ENCODE measurements at regions not wholly inside any gene's neighbourhood (a gene's known extent, or its start where the extent isn't known, plus 50 kb on each side); places are given as distances from the start of the nearest gene placed in this dataset.

DNA sequence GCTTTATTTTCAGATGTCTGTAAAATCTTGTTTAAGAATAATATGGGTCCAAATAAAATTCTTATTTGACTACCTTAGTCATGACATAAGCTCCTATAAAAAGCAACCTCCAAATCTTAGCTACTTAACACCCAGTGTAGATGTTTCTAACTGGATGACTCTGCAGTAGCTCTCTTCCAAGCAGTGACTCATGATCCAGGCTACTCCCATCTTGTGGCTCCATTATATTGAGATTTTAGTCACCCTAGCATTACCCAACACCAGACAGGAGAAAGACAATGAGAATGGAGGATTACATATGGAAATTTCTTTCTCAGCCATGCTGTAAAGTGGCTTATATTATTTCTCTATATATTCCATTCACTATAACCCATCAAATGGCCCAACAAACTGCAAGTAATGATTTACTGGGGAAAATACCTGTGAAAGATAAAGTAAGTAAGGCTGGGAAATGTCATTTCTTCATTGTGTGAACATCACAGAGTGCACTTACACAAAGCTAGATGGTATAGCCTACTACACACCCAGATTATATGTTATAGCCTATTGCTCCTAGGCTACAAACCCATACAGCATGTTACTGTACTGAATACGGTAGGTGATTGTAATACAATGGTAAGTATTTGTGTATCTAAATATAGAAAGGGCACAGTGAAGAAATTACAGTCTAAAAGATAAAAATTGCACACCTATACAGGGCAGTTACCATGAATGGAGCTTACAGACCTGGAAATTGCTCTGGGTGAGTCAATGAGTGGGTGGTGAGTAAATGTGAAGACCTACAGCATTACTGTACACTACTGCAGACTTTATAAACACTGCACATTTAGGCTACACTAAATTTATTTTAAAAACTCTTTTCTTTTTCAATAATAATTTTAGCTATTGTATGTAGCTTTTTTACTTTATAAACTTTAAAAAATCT lies 163.2 kb downstream of the DYRK2 start:
- TF ChIP-seq, protein P1, sequence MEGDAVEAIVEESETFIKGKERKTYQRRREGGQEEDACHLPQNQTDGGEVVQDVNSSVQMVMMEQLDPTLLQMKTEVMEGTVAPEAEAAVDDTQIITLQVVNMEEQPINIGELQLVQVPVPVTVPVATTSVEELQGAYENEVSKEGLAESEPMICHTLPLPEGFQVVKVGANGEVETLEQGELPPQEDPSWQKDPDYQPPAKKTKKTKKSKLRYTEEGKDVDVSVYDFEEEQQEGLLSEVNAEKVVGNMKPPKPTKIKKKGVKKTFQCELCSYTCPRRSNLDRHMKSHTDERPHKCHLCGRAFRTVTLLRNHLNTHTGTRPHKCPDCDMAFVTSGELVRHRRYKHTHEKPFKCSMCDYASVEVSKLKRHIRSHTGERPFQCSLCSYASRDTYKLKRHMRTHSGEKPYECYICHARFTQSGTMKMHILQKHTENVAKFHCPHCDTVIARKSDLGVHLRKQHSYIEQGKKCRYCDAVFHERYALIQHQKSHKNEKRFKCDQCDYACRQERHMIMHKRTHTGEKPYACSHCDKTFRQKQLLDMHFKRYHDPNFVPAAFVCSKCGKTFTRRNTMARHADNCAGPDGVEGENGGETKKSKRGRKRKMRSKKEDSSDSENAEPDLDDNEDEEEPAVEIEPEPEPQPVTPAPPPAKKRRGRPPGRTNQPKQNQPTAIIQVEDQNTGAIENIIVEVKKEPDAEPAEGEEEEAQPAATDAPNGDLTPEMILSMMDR (IDR thresholded peaks at IDR 0.05; ENCODE audit: low read length): no peak
- no peak for TF ChIP-seq EZH2 (IDR thresholded peaks at IDR 0.05; ENCODE audit: borderline replicate concordance, low read length)

Measured in OCI-LY1 (cell line).